ENCODE measurements at regions not wholly inside any gene's neighbourhood (a gene's known extent, or its start where the extent isn't known, plus 50 kb on each side); places are given as distances from the start of the nearest gene placed in this dataset.

GRCh38 chr4:26132858-26133257, 188.0 kb upstream of the RBPJ start:
- H3K9ac ChIP-seq = no peak overlapping the region
- H3K27me3 ChIP-seq = no peaks in the 10 kb centered on the region
- H3K27ac ChIP-seq = no peak overlapping the region
- H3K36me3 ChIP-seq = peaks cover 0 to 18% (median 0%) of the 10 kb centered on the region in 11 experiments; a peak in 2 of 22 replicates
- H4K20me1 ChIP-seq = no peaks in the 10 kb centered on the region
- peak overlapping the region in 10 of 11 experiments; percentile 40 to 74 (median 66); a peak in 12 of 22 replicates for H3K4me2 ChIP-seq
- TF ChIP-seq Cebpa-rat (IDR thresholded peaks at IDR 0.05) = no peak
- no peak overlapping the region for H3K4me3 ChIP-seq
- H3K9me3 ChIP-seq (replicated peaks in 1 of 11) = peaks cover 14 to 48% (median 30%) of the 10 kb centered on the region in 11 experiments; a peak in 20 of 22 replicates
- peaks cover 17 to 46% (median 20%) of the 10 kb centered on the region in 10 experiments for H3K4me1 ChIP-seq

GRCh38 chr4:26133840-26134239, 187.0 kb upstream of the RBPJ start:
- peaks cover 0 to 9% (median 0%) of the 10 kb centered on the region in 11 experiments; a peak in 2 of 22 replicates for H3K36me3 ChIP-seq
- H3K27me3 ChIP-seq = no peaks in the 10 kb centered on the region
- peaks cover 10 to 38% (median 25%) of the 10 kb centered on the region in 11 experiments; a peak in 19 of 22 replicates for H3K9me3 ChIP-seq (replicated peaks in 1 of 11)
- no peaks in the 10 kb centered on the region for H4K20me1 ChIP-seq
- H3K4me1 ChIP-seq = peaks cover 17 to 56% (median 20%) of the 10 kb centered on the region in 10 experiments
- no peak for TF ChIP-seq Cebpa-rat (IDR thresholded peaks at IDR 0.05)
- no peak overlapping the region for H3K27ac ChIP-seq
- peak overlapping the region in 1 of 11 experiments; percentile 25; a peak in 2 of 22 replicates for H3K4me2 ChIP-seq
- H3K4me3 ChIP-seq = no peak overlapping the region
- no peak overlapping the region for H3K9ac ChIP-seq

GRCh38 chr4:26135331-26135730, 185.5 kb upstream of the RBPJ start:
- H3K4me3 ChIP-seq = no peak overlapping the region
- H3K4me2 ChIP-seq = no peak overlapping the region
- H4K20me1 ChIP-seq = no peaks in the 10 kb centered on the region
- H3K36me3 ChIP-seq = peaks cover 0 to 8% (median 0%) of the 10 kb centered on the region in 11 experiments; a peak in 2 of 22 replicates
- H3K27me3 ChIP-seq = no peaks in the 10 kb centered on the region
- H3K9me3 ChIP-seq (replicated peaks in 1 of 11) = peaks cover 5 to 31% (median 20%) of the 10 kb centered on the region in 11 experiments; a peak in 16 of 22 replicates
- peaks cover 18 to 70% (median 23%) of the 10 kb centered on the region in 10 experiments for H3K4me1 ChIP-seq
- TF ChIP-seq Cebpa-rat (IDR thresholded peaks at IDR 0.05) = no peak
- H3K9ac ChIP-seq = no peak overlapping the region
- no peak overlapping the region for H3K27ac ChIP-seq

- Histone ChIP-seq H3K9me3 (replicated peaks in 1 of 11) (peaks cover 5 to 31% (median 14%) of the 10 kb centered on the region in 11 experiments; a peak in 16 of 22 replicates), H3K9ac (no peak overlapping the region), H3K27ac (no peak overlapping the region), H4K20me1 (no peaks in the 10 kb centered on the region), H3K4me3 (no peak overlapping the region), H3K4me1 (peaks cover 21 to 75% (median 26%) of the 10 kb centered on the region in 10 experiments), H3K27me3 (no peaks in the 10 kb centered on the region), H3K4me2 (peak overlapping the region in 2 of 11 experiments; percentile 45 to 54; a peak in 4 of 22 replicates), H3K36me3 (peaks cover 0 to 8% (median 0%) of the 10 kb centered on the region in 11 experiments; a peak in 2 of 22 replicates)
- no peak for TF ChIP-seq Cebpa-rat (IDR thresholded peaks at IDR 0.05)
Measured at GRCh38 chr4:26136615-26137014, 184.2 kb upstream of the RBPJ start.

- no peak for TF ChIP-seq Cebpa-rat (IDR thresholded peaks at IDR 0.05)
- Histone ChIP-seq H3K9me3 (replicated peaks in 1 of 11) (peaks cover 5 to 31% (median 14%) of the 10 kb centered on the region in 11 experiments; a peak in 16 of 22 replicates), H3K27ac (no peak overlapping the region), H3K4me3 (no peak overlapping the region), H3K36me3 (peaks cover 0 to 8% (median 0%) of the 10 kb centered on the region in 11 experiments; a peak in 2 of 22 replicates), H3K4me2 (peak overlapping the region in 1 of 11 experiments; percentile 54; a peak in 1 of 22 replicates), H4K20me1 (no peaks in the 10 kb centered on the region), H3K9ac (no peak overlapping the region), H3K27me3 (no peaks in the 10 kb centered on the region), H3K4me1 (peaks cover 21 to 73% (median 26%) of the 10 kb centered on the region in 10 experiments)
Measured at GRCh38 chr4:26137288-26137687, 183.5 kb upstream of the RBPJ start.

- no peaks in the 10 kb centered on the region for H3K27me3 ChIP-seq
- H4K20me1 ChIP-seq = no peaks in the 10 kb centered on the region
- peak overlapping the region in 3 of 11 experiments; percentile 11 to 87 (median 75); a peak in 6 of 22 replicates for H3K4me2 ChIP-seq
- peaks cover 0 to 7% (median 0%) of the 10 kb centered on the region in 11 experiments; a peak in 2 of 22 replicates for H3K36me3 ChIP-seq
- H3K4me1 ChIP-seq = peaks cover 14 to 79% (median 17%) of the 10 kb centered on the region in 10 experiments; a peak in 19 of 20 replicates
- H3K27ac ChIP-seq = peak overlapping the region in 3 of 11 experiments; percentile 14 to 93 (median 93); a peak in 4 of 22 replicates
- H3K9ac ChIP-seq = peak overlapping the region in 1 of 11 experiments; percentile 75; a peak in 2 of 22 replicates
- TF ChIP-seq Cebpa-rat (IDR thresholded peaks at IDR 0.05) = no peak
- H3K9me3 ChIP-seq (replicated peaks in 1 of 11) = peaks cover 3 to 21% (median 10%) of the 10 kb centered on the region in 11 experiments; a peak in 16 of 22 replicates
- H3K4me3 ChIP-seq = no peak overlapping the region
Measured at GRCh38 chr4:26139310-26139924, 181.4 kb upstream of the RBPJ start.

GRCh38 chr4:26140150-26140898, 180.5 kb upstream of the RBPJ start:
- no peak for TF ChIP-seq Cebpa-rat (IDR thresholded peaks at IDR 0.05)
- Histone ChIP-seq H3K36me3 (no peaks in the 10 kb centered on the region), H3K27ac (peak overlapping the region in 3 of 11 experiments; percentile 14 to 93 (median 93); a peak in 5 of 22 replicates), H3K27me3 (no peaks in the 10 kb centered on the region), H3K4me3 (no peak overlapping the region), H3K9ac (peak overlapping the region in 2 of 11 experiments; percentile 75; a peak in 4 of 22 replicates), H3K9me3 (replicated peaks in 1 of 11) (peaks cover 0 to 11% (median 3%) of the 10 kb centered on the region in 11 experiments; a peak in 10 of 22 replicates), H3K4me1 (peaks cover 14 to 88% (median 17%) of the 10 kb centered on the region in 10 experiments; a peak in 19 of 20 replicates), H4K20me1 (no peaks in the 10 kb centered on the region), H3K4me2 (peak overlapping the region in 3 of 11 experiments; percentile 63 to 87 (median 75); a peak in 6 of 22 replicates)

- H3K9me3 ChIP-seq (replicated peaks in 1 of 11) = peaks cover 0 to 3% (median 0%) of the 10 kb centered on the region in 11 experiments; a peak in 4 of 22 replicates
- TF ChIP-seq Cebpa-rat (IDR thresholded peaks at IDR 0.05) = no peak
- peak overlapping the region in 3 of 11 experiments; percentile 50 to 75 (median 75); a peak in 5 of 22 replicates for H3K9ac ChIP-seq
- H3K4me2 ChIP-seq = peak overlapping the region; percentile 14 to 87 (median 54); a peak in 21 of 22 replicates
- no peak overlapping the region for H3K4me3 ChIP-seq
- no peaks in the 10 kb centered on the region for H3K27me3 ChIP-seq
- H4K20me1 ChIP-seq = no peaks in the 10 kb centered on the region
- no peaks in the 10 kb centered on the region for H3K36me3 ChIP-seq
- H3K4me1 ChIP-seq = peaks cover 14 to 91% (median 17%) of the 10 kb centered on the region in 10 experiments; a peak in 19 of 20 replicates
- peak overlapping the region in 6 of 11 experiments; percentile 14 to 93 (median 65); a peak in 9 of 22 replicates for H3K27ac ChIP-seq
Measured at GRCh38 chr4:26141051-26141721, 179.6 kb upstream of the RBPJ start.
